Activated naive CD8-positive, alpha-beta T cell treated with anti-CD3 and anti-CD28 coated beads, Interleukin-2, amount 10 ng/mL, durations not matched to agents 7 days and 5 days (primary cell): ENCODE measurements at regions not wholly inside any gene's neighbourhood (a gene's known extent, or its start where the extent isn't known, plus 50 kb on each side); places are given as distances from the start of the nearest gene placed in this dataset.
"Not testable (repeated sequence)": the region's sequence is repeated elsewhere in the genome, so short reads cannot be mapped to it uniquely, and the experiment has no call there.

Experiments
- ATAC-seq: fragments of 150-1000 bp; cut with Tn5 transposase; one replicate; pipeline ENCODE4 v1.10.0; 2021; ENCODE audit warnings: low read depth, moderate library complexity
- POLR2A ChIA-PET: fragments of 350-600 bp; sonication (Branson Sonifier 250); formaldehyde crosslinking; loops from one replicate; lab custom pipeline; 2021; ENCODE audit warnings: antibody characterized with exemption; lab: Charles Lee
- DNase-seq: peaks from one replicate; pipeline ENCODE4 v3.0.0; 2021
- H3K27ac Mint-ChIP-seq: one replicate; pipeline ENCODE4 v1.8.0; 2022; ENCODE audit warnings: mild to moderate bottlenecking, mixed read lengths
- H3K27me3 Mint-ChIP-seq: one replicate; pipeline ENCODE4 v1.8.0; 2022; ENCODE audit warnings: mild to moderate bottlenecking, moderate library complexity, mixed read lengths
- H3K36me3 Mint-ChIP-seq: one replicate; pipeline ENCODE4 v1.8.0; 2021; ENCODE audit warnings: mild to moderate bottlenecking, mixed read lengths
- H3K4me1 Mint-ChIP-seq: one replicate; pipeline ENCODE4 v1.8.0; 2021; ENCODE audit warnings: mixed read lengths
- H3K4me3 Mint-ChIP-seq: one replicate; pipeline ENCODE4 v1.8.0; 2022; ENCODE audit warnings: mild to moderate bottlenecking, moderate library complexity, mixed read lengths
- H3K9me3 Mint-ChIP-seq: one replicate; pipeline ENCODE4 v1.8.0; 2021; ENCODE audit warnings: mixed read lengths

DNA sequence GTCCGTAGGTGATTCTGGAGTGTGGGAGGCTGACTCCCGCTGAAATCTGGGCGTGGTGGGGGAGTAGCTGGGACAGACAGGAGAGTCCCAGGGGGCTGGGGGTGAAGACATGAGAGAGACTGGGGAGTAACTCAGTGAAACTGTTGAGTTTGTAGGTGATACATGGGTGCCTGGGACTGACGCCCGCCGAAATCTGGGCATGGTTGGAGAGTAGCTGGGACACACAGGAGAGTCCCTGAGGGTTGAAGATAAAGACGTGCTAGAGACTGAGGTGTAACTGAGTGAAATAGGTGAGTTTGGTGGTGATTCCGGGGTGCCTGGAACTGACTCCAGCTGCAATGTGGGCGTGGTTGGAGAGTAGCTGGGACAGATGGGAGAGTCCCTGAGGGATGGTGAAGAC lies 299.8 kb downstream of the CWH43 start:
- H3K27me3 Mint-ChIP-seq, H3K4me1 Mint-ChIP-seq, DNase-seq, H3K36me3 Mint-ChIP-seq, H3K9me3 Mint-ChIP-seq, H3K27ac Mint-ChIP-seq, H3K4me3 Mint-ChIP-seq, POLR2A ChIA-PET, ATAC-seq: not testable (repeated sequence)

DNA sequence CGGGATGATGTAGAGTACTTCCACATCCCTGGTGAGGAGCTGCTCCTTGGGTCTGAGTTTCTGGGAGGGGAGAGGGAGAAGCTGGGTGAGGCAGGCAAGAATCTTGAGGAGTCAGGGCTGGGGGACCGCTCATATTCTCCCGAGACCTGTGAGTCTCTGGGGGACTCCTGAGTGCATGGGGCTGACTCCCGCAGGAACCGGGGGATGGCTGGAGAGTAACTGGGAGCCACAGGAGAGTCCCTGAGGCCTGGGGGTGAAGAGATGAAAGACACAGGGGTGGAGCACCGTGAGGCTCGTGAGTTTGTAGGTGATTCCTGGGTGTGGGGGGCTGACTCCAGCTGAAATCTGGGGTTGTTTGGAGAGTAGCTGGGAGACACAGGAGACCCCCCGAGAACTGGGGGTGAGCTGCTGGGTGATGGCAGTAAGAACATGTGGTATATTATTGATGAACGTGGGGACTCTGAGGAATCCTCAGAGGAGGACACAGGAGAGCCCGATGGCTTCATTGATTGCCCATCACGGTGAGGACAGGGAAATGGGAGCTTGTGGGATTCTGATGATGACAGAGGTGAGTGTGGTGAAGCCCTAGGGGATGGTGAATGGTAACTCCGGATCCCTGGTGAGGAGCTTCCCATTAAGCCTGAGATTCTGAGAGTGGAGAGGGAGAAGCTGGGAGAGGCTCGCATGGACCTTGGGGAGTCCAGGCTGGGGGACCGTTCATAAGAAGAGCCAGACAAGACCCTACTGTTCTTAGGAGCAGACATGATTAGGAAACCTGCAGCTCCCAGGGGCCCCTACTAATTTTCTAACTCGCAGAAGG lies 301.1 kb downstream of the CWH43 start:
- H3K36me3 Mint-ChIP-seq, POLR2A ChIA-PET, H3K27me3 Mint-ChIP-seq, H3K27ac Mint-ChIP-seq, H3K4me1 Mint-ChIP-seq, ATAC-seq, H3K9me3 Mint-ChIP-seq, DNase-seq, H3K4me3 Mint-ChIP-seq: not testable (repeated sequence)

DNA sequence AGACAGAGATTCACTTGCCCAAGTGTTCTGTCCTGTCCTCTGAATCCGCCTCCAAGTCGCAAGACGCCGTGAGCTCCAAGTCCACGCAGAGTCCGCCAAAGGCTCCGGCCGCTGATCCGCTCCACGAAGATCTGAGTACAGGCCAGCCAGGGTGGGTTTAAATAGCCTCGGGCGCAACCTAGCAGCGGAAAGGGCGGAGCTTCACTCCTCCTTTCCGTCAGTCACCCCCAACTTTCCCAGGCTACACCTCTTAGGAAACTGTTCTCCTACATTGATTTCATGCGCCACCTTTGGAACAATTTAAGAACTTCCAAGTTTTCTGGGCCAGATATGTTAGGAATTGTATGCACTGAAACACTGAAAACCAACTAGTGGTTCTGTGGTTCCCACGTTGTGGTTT lies 301.8 kb downstream of the CWH43 start:
- DNase-seq, ATAC-seq: not testable (repeated sequence)

DNA sequence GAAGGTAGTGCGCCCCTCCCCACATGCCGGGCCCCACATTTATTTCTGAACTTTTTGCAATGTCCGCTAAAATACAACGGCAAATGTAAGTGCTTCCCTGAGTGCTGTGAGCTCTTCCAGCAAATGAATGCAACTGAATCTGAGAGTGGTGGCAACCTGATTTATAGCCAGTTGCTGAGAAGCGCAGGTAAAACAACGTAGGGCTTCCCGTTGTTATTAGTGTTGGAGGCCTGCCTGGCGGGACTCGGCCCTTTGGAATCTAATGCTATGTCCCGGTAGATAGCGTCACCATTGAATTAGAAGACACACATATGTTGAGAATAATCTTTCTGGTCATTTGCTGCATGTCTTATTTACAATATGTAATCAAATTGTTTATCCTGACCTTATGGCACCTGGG lies 302.7 kb downstream of the CWH43 start:
- H3K9me3 Mint-ChIP-seq, H3K27ac Mint-ChIP-seq, DNase-seq, POLR2A ChIA-PET, H3K36me3 Mint-ChIP-seq, H3K4me3 Mint-ChIP-seq, ATAC-seq, H3K27me3 Mint-ChIP-seq, H3K4me1 Mint-ChIP-seq: not testable (repeated sequence)

More for the DNA sequence above, 301.8 kb downstream of the CWH43 start:
- POLR2A ChIA-PET, H3K27me3 Mint-ChIP-seq, H3K4me3 Mint-ChIP-seq, H3K27ac Mint-ChIP-seq, H3K4me1 Mint-ChIP-seq, H3K36me3 Mint-ChIP-seq, H3K9me3 Mint-ChIP-seq: not testable (repeated sequence)

- ATAC-seq: not testable (repeated sequence)
These were observed 328.7 kb downstream of the CWH43 start for GRCh38 chr4:49314815-49315214.

GRCh38 chr4:49320725-49321410 lies 334.8 kb downstream of the CWH43 start:
- H3K4me1 Mint-ChIP-seq, H3K27me3 Mint-ChIP-seq, POLR2A ChIA-PET, H3K36me3 Mint-ChIP-seq, ATAC-seq, H3K4me3 Mint-ChIP-seq, H3K27ac Mint-ChIP-seq, DNase-seq: not testable (repeated sequence)
- peaks cover 13% of the 10 kb centered on the region for H3K9me3 Mint-ChIP-seq

More at GRCh38 chr4:49314815-49315214, 328.7 kb downstream of the CWH43 start:
- POLR2A ChIA-PET, H3K4me3 Mint-ChIP-seq, H3K27ac Mint-ChIP-seq, H3K27me3 Mint-ChIP-seq, H3K36me3 Mint-ChIP-seq, H3K4me1 Mint-ChIP-seq, DNase-seq: not testable (repeated sequence)
- H3K9me3 Mint-ChIP-seq: peaks cover 14% of the 10 kb centered on the region

DNA sequence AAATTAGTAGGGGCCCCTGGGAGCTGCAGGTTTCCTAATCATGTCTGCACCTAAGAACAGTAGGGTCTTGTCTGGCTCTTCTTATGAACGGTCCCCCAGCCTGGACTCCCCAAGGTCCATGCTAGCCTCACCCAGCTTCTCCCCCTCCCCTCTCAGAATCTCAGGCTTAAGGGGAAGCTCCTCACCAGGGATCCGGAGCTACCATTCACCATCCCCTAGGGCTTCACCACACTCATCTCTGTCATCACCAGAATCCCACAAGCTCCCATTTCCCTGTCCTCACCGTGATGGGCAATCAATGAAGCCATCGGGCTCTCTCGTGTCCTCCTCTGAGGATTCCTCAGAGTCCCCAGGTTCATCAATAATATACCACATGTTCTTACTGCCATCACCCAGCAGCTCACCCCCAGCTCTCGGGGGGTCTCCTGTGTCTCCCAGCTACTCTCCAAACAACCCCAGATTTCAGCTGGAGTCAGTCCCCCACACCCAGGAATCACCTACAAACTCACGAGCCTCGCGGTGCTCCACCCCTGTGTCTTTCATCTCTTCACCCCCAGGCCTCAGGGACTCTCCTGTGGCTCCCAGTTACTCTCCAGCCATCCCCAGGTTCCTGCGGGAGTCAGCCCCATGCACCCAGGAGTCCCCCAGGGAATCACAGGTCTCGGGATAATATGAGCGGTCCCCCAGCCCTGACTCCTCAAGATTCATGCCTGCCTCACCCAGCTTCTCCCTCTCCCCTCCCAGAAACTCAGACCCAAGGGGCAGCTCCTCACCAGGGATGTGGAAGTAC lies 335.6 kb downstream of the CWH43 start:
- H3K27me3 Mint-ChIP-seq, H3K4me3 Mint-ChIP-seq, H3K4me1 Mint-ChIP-seq, DNase-seq, H3K36me3 Mint-ChIP-seq, H3K27ac Mint-ChIP-seq, POLR2A ChIA-PET, ATAC-seq: not testable (repeated sequence)
- H3K9me3 Mint-ChIP-seq: peaks cover 11% of the 10 kb centered on the region

- H3K4me1 Mint-ChIP-seq, H3K4me3 Mint-ChIP-seq, ATAC-seq, DNase-seq, H3K36me3 Mint-ChIP-seq, H3K27me3 Mint-ChIP-seq, POLR2A ChIA-PET, H3K27ac Mint-ChIP-seq: not testable (repeated sequence)
- H3K9me3 Mint-ChIP-seq: peaks cover 11% of the 10 kb centered on the region
These were observed 336.8 kb downstream of the CWH43 start for GRCh38 chr4:49322610-49323572.

DNA sequence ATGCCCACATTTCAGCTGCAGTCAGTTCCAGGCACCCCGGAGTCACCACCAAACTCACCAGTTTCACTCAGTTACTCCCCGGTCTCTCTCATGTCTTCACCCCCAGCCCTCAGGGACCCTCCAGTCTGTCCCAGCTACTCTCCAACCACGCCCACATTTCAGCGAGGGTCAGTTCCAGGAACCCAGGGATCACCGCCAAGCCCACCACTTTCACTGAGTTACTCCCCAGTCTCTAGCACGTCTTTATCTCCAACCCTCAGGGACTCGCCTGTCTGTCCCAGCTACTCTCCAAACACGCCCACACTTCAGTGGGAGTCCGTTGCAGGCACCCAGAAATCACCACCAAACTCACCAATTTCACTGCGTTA lies 337.5 kb downstream of the CWH43 start:
- DNase-seq, H3K4me3 Mint-ChIP-seq, H3K27me3 Mint-ChIP-seq, POLR2A ChIA-PET, H3K4me1 Mint-ChIP-seq, ATAC-seq, H3K27ac Mint-ChIP-seq, H3K36me3 Mint-ChIP-seq: not testable (repeated sequence)
- H3K9me3 Mint-ChIP-seq: peaks cover 11% of the 10 kb centered on the region
